ENCODE measurements at regions not wholly inside any gene's neighbourhood (a gene's known extent, or its start where the extent isn't known, plus 50 kb on each side); places are given as distances from the start of the nearest gene placed in this dataset.

DNA sequence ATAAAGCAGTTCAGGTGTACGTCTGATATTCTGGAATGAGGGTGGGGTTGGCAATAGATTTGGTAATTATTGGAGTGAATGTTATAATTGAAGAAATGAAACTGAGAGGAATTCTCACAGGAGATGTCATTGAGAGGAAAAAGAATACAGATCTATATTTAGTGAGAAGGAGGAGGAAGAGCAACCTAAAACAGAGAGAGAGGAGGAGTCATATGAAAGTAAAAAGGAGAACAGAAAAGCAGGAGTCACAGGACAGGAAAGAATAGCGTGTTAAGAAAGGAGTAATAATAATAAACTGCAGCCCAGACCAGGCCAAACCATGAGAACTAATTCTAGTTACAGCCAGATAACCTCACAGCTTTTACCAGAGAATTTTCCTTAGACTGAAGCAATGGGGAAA is 62.7 kb upstream of the MROH9 start:
- TF ChIP-seq, protein P1, sequence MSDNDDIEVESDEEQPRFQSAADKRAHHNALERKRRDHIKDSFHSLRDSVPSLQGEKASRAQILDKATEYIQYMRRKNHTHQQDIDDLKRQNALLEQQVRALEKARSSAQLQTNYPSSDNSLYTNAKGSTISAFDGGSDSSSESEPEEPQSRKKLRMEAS (IDR thresholded peaks at IDR 0.05; ENCODE audit: low read depth, low read length): no peak
- TF ChIP-seq POLR2A (IDR thresholded peaks at IDR 0.05; ENCODE audit: extremely low read depth, insufficient read length): no peak
- DNase-seq (ENCODE audit: low read depth): no peak
- no peak overlapping the region for H3K4me3 ChIP-seq (ENCODE audit: low read depth, low read length)

DNA sequence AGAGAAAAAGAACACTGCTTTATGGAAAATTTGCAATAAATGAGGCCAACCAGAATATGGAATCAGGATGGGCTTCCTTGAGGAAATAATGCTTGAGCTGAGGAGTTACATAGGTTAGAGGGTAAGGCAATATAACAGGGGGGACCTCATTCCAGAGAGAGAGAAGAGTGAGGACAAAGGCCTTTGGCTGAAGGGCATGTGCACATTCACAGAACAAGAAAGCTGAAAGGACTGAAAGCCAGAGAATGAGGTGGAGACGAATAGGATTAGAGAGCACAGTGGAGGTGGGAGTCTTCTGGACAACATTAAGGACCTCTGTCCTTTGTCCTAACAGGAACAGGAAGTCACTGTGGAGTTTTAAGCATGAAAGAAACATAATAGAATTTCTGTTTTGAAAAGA is 60.7 kb upstream of the MROH9 start:
- no peak overlapping the region for H3K4me3 ChIP-seq (ENCODE audit: low read depth, low read length)
- no peak for DNase-seq (ENCODE audit: low read depth)
- TF ChIP-seq, protein P1 (IDR thresholded peaks at IDR 0.05; ENCODE audit: low read depth, low read length): no peak
- TF ChIP-seq CTCF (IDR thresholded peaks at IDR 0.05; ENCODE audit: low read depth, low read length): no peak
- no peak for TF ChIP-seq MYC (IDR thresholded peaks at IDR 0.05; ENCODE audit: low read depth, low read length)
- no peak for TF ChIP-seq POLR2A (IDR thresholded peaks at IDR 0.05; ENCODE audit: extremely low read depth, insufficient read length)

DNA sequence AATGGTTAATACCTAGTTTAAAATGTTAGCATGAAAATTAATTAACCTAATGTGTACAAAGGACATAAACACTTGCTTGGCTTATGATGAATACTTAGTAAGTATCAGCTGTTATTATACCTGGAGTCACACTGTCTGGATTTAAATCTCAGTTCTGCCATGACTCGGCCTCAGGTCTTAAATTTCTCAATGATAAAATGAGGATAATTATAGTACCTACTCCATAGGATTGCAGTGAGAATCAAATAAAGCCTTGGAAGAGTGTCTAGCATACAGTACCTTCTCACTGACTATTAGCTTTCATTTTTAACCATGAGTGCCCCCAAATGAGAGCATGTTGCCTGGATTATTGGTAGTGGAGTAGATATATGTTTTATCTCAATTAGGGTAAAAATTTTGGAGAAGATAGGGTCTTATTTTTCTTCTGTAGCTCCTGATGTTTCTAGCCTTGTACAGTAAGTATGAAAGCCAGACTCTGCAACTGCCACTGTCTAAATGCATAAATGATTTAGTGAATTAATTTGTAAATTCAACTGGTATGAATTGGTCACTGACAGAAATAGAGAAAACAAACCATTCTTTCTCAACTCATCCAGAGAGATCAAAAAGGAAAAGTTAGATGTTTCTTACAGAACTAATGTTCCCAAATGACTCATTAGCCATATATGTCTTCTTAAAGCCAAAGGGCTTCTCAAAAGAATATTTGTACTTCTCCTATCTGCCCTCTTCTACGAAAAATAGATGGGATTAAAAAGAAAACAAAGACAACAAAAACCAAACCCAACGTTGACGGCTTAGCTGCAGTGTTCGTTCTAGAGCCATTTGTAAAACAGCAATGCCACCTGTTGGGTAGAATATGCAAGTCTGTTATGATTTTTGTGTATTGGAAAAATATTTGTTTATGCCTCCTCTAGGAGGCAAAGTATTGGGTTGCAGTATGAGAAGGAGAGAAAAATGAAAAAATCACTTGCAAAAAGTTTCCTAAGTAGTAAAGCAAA is 53.8 kb upstream of the MROH9 start:
- DNase-seq (ENCODE audit: low read depth): peak; percentile 5
- TF ChIP-seq, protein P1 (IDR thresholded peaks at IDR 0.05; ENCODE audit: low read depth, low read length): no peak
- no peak for TF ChIP-seq CTCF (IDR thresholded peaks at IDR 0.05; ENCODE audit: low read depth, low read length)
- no peak for TF ChIP-seq MYC (IDR thresholded peaks at IDR 0.05; ENCODE audit: low read depth, low read length)
- no peak for TF ChIP-seq POLR2A (IDR thresholded peaks at IDR 0.05; ENCODE audit: extremely low read depth, insufficient read length)
- no peak overlapping the region for H3K4me3 ChIP-seq (ENCODE audit: low read depth, low read length)
